Coronary artery (tissue), 2 donors: ENCODE measurements at regions not wholly inside any gene's neighbourhood (a gene's known extent, or its start where the extent isn't known, plus 50 kb on each side); places are given as distances from the start of the nearest gene placed in this dataset.

Experiments
- DNase-seq: peaks from one replicate; pipeline ENCODE4 v3.0.0-alpha.2; 2017; ENCODE audit warnings: low spot score
- H3K27ac ChIP-seq, 2 donors: fragments of 200-600 bp; sonication (generic); one replicate each; pipeline ENCODE4 v1.5.1; 2016 to 2019
- H3K4me3 ChIP-seq: fragments of 200-600 bp; sonication (generic); 2 replicates; pipeline ENCODE4 v1.5.1; 2016; ENCODE audit warnings: mild to moderate bottlenecking, moderate library complexity
- CTCF ChIP-seq: fragments of 200-600 bp; sonication (generic); IDR thresholded peaks from one replicate; pipeline ENCODE4 v1.5.1; 2019; ENCODE audit warnings: antibody characterized with exemption

DNA sequence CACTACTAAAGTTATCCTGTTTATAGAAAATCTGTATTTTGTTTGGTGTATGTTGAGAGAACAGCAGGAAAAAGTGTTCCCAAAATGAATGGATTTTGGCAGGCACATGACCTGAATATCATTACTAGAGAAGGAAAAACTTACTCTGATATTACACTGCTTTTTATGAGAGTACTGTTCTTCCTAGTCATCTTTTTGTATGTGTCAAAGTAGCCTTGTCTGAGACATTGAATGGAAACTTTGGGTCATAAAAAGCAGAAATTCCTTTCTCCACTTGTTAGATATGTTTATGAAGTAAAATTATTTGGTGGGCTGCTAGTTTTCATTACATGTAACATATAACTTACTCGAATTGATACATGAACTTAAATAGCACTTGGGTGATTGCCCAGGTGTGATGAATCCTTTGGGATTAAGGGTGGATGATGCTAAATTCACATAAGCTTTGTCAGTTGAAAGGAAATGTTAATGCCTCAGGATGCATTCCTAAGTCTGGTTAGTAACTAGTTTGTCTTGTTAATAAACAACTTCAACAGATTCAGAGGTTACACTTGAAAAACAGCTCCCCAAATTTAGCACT, 206.7 kb downstream of the CENPW start:
- TF ChIP-seq CTCF: no peak
- no peak for DNase-seq
- Histone ChIP-seq H3K4me3 (no peak overlapping the region), H3K27ac (no peak overlapping the region)

DNA sequence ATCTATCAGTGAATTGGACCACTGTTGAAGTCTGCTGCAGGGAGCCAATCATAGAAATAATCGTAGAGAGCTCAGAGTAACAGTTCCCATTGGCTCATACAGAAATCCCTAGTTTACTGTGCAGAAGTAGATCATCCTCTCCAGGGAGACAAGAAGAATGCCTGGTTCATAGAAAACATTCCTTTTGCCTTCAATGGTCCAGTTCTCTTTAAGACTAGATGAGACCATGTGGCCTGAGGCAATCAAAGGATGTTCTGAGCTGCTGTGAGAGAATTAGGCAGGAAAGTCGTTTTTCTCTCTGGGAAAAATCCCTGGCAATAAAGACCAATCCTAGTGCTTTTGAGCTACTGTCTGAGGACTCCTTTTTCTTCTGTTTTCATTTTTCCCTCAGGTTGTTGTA, 208.4 kb downstream of the CENPW start:
- no peak for TF ChIP-seq CTCF
- DNase-seq: no peak
- H3K4me3 ChIP-seq: no peak overlapping the region
- H3K27ac ChIP-seq: no peak overlapping the region

DNA sequence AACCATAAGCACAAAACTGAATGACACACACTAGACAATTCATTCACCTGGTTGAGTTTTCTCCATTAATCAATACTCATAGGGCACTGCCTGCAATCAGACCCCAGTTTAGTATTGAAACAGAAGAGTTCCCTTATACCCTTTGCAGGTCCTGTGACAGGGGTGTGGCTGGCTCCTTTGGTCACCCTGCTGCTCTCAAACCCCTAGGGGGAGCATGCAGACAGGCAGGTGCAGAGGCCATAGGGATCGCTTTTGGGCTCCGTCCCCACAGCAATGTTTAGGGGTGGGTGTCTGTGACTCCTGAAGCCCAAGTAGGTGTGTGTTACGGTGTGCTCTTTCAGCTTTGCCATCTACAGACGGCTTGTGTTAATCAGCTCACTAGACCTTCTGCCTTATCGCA, 210.4 kb downstream of the CENPW start:
- DNase-seq: no peak
- no peak overlapping the region for H3K4me3 ChIP-seq
- no peak for TF ChIP-seq CTCF
- no peak overlapping the region for H3K27ac ChIP-seq

GRCh38 chr6:126551832-126552231, 211.9 kb downstream of the CENPW start:
- TF ChIP-seq CTCF: no peak
- DNase-seq: no peak
- no peak overlapping the region for H3K4me3 ChIP-seq
- H3K27ac ChIP-seq: no peak overlapping the region

DNA sequence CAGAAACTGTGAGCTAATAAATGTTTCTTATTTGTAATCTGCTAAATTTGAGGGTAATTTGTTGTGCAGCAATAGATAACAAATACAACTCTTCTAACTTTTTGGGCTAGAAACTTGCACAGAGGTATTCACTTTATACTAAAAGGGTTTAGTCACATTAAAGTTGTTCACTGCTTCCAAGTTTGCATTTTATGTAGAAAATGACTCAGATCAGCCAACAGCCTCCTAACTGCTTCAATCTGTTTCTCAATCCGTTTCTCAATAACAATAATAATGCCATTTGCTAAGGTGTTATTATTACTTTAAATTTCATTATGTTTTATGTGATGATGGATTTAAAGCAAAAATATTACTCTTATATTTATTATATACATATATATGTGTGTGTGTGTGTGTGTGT, 213.9 kb downstream of the CENPW start:
- DNase-seq: no peak

DNA sequence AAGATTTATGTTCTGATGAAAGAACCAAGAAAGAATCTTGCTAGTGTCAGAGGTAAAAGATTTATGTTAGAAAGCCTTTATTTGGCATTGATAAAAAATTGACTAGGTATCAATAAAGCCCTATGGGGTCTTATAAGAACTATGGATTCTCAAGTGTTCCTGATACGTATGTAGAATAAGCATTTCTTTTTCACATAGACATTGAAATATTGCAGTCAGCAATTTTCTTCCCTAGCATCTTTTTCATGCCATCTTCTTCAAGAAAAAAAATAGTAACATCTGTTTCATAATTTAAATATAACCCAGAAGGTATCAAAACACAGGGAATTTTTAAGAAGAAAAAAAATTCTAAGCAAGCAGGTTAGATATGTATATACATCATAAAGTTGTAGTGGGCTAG, 230.6 kb downstream of the CENPW start:
- TF ChIP-seq CTCF: no peak
- DNase-seq: no peak
- no peak overlapping the region for H3K27ac ChIP-seq
- no peak overlapping the region for H3K4me3 ChIP-seq

More for the DNA sequence above, 213.9 kb downstream of the CENPW start:
- Histone ChIP-seq H3K4me3 (no peak overlapping the region), H3K27ac (no peak overlapping the region)
- no peak for TF ChIP-seq CTCF

DNA sequence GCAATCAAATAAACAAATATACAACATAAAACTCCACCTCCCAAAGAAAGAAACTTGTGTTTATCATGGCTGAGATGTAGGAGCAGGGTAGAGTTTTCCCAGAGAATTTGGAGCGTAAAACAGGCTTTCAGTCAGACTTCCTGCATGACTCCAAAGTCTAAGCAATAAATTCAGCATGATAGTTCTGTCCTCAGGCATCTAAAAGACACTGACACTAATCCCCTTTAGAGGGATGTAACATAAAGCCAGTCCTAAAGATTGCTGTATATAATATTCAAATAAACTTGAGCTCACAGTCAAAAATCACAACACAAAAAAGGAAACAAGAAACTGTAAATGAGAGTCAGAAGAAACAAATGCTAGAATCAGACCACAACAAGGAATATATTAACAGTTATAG, 234.4 kb downstream of the CENPW start:
- TF ChIP-seq CTCF: no peak
- H3K4me3 ChIP-seq: no peak overlapping the region
- no peak overlapping the region for H3K27ac ChIP-seq
- no peak for DNase-seq
